ENCODE measurements at regions not wholly inside any gene's neighbourhood (a gene's known extent, or its start where the extent isn't known, plus 50 kb on each side); places are given as distances from the start of the nearest gene placed in this dataset.

GRCh38 chr9:14393418-14393817 is 79.5 kb upstream of the NFIB start:
- no peak for DNase-seq

DNA sequence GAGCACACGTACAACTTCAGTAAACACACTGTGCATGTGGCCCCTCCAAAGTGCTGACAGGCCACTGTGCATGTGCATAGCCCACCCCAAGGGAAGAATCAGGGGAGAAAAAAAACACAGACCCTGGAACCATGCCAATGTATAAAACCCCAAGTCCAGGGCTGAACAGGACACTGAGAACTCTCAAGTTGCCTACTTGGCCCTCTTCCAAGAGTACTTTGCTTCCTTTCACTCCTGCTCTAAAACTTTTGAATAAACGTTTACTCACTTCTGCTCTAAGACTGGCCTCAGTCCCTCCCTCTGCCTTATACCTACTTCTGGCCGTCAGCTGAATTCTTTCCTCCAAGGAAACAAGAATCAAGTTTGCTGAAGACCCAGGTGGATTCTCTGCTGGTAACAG is 77.7 kb upstream of the NFIB start:
- no peak for DNase-seq

GRCh38 chr9:14389657-14390056 is 75.7 kb upstream of the NFIB start:
- DNase-seq: no peak

DNA sequence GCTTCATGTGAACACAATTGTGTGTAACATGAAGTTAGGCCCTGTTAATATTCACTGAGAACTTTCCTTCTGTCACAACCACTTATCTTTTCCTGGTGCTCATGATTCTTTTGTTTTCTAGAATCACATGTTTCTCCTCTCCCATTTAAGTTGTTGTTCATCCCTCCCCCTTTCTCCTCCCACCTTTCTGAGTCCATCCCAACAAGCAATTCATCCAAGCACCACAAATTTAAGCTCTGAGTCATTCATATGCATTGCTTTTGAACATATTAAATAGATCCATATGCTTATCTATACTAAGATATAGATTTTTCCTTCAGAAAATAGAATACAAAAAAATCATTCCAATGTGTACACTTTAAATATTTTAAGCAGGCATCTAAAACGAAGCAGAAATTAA is 75.2 kb upstream of the NFIB start:
- no peak for DNase-seq

DNA sequence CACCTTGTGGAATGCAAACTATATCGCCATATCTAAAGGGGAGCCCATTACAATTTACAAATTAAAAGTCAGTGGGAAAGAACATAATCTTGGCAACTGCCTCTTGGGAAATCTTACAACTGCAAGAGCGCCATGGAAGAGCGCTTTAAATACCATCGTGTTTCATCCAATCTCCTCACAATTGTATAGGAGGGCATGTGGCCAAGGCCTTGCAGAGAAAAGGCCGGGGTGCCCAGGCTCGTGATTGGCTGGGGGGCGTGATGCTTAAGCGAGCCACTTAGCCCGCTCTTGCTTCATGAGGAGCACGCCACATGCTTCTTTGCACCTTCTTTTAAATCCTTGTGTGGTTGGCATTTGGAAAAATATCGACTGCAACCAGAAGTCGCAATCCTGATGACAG is 69.8 kb upstream of the NFIB start:
- no peak for DNase-seq

DNA sequence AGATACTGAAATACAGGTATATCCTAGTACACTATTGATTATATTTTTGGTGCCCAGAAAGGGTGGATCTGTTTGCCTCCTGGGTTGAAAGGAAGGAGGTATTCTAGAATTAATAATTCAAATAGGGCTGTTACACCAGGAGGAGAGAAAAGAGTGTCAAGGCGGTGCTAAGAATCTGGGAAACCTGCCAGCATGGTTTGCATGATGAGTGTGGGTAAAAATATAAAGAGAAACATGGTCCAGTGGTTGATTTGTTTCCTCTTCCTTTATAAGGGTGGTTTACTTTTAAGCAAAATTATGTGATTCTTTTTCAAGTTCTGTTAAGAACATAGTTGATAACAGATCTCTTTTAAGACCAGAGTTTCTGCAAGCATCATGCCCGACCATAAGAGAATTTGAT is 69.4 kb upstream of the NFIB start:
- DNase-seq: no peak

DNA sequence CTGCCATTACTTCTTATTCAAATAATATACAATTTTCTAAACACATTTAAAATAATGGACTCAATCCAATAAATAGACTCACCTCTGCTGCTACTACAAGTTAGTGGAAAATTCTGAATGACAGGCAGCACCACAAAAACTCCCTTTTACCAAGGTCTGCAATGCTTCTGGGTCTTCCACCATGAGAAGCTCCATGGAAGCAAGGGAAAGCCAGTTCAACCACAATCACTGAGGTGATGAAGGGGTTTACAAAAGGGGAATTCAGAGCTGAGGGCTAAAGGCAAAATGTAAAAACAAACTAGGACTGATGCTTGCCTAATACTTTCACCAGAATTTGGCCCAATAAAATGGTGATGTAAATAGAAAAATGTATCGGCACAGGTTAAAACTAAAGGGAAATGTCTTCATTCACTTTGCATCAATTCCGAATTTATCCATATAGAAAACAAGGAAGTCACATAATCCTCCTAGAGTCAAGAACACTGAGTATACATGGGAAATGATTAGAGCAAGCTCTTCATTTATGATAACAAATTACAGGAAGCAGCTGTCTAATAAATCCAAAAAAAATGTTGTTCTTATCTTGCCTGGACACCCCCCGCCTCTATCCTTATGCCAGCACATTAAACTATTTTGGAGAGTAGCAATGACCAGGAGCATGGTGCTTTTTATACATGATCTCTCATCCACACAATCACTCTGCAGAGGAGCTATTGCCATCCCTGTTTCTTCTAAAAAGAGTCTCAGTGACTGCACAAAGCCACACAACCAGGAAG is 66.3 kb upstream of the NFIB start:
- no peak for DNase-seq

- DNase-seq: no peak
These were observed 65.3 kb upstream of the NFIB start for GRCh38 chr9:14379280-14379679.

GRCh38 chr9:14373706-14374105 is 59.8 kb upstream of the NFIB start:
- no peak for DNase-seq

DNA sequence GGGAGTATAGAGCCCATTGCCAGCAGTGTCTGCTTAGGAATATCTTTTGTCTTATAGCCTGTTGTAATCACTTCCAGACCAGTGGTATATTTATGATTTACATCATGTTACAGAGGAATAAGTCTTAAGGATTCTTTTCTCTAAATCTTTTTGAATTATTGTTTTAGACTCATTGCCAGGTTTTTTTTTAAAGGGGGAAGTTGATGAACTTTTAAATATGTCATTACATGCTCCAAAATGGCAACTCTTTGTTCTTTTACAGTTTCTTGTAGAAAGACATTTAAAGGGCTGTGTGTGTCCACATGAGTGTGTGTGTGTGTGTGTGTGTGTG is 59.4 kb upstream of the NFIB start:
- no peak for DNase-seq

DNA sequence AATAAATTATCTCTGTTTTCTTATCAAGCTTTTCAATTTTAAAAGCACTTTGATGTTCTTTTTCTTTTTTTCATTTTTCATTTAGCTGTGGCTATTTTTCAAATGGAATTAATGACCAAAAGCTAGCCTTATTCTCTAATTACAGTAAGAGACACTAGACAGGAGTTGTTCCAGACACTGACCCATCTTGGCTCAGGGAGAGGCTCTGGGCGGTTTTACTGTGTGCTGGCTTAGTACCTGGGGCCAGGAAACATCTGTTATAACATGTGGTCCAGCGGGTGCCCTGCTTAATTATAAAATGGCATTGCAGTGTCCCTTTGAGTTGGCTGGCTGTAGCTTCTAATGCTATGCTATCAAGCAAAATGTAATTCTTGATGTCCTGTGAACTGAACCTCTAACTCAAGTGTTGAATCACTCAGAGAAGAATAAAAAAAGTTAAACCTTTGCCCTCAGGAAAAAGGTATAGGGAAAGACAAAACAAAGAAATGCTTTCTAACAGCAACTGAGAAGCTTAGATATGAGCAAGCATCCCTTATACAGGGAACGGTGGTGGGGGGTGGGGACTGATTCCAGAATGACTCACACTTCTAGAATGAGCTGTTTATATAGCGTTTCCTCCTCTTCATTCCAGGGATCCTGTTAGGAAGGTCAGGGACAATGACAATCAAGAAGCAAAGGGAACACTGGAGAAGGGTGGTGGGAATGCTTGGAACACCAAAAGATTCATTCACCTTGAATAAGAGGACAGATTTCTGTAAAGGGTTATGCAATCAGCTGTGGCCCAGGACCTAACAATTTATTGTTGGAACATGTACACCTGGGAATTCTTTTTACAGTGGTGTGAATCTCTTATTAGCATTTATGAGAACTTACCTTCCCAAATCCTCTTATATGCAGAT is 58.7 kb upstream of the NFIB start:
- no peak for DNase-seq

- no peak for DNase-seq
These were observed 55.1 kb upstream of the NFIB start for GRCh38 chr9:14369011-14369410.

DNA sequence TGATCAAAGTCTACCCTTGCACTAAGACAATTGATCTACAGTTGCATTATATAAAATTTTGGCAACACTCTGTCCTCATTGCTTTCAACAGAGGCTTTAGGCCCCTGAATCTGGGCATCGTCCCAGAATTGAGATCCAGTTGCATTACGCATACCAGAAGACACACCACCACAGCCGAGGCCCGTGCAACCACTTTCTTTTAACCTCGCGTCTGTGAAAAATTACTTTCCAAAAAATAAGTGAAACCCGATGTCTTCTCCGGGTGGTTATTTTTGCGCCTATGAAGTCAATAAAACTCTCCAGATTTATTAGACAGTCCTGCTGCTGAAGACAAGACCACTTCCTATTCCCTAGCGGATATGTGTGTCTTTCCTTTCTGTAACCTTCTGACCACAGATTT is 52.1 kb upstream of the NFIB start:
- DNase-seq: no peak

DNA sequence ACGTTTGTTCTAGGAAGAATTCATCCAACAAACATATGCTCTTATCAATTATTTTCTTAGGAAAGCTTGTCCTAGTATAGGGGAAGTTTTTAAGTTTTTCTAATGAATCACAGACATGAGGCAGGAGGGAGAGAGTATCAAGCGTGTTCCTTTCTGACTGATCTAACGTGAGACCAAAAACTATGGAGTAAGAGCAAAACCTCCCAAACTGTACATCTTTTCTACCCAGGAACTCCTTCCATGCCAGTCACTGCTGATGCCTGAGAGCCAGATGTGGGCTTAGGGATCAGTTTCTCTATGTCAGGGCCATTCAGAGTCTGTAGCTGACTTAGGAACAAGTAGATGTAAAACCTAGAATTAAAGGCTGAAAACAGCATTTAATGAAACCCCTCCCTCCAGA is 51.7 kb upstream of the NFIB start:
- no peak for DNase-seq
